ENCODE measurements at regions not wholly inside any gene's neighbourhood (a gene's known extent, or its start where the extent isn't known, plus 50 kb on each side); places are given as distances from the start of the nearest gene placed in this dataset.

- TF ChIP-seq, protein P1, sequence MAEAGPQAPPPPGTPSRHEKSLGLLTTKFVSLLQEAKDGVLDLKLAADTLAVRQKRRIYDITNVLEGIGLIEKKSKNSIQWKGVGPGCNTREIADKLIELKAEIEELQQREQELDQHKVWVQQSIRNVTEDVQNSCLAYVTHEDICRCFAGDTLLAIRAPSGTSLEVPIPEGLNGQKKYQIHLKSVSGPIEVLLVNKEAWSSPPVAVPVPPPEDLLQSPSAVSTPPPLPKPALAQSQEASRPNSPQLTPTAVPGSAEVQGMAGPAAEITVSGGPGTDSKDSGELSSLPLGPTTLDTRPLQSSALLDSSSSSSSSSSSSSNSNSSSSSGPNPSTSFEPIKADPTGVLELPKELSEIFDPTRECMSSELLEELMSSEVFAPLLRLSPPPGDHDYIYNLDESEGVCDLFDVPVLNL (CRISPR knock-in tag; IDR thresholded peaks at IDR 0.05; ENCODE audit: borderline replicate concordance, low read depth) = no peak
- TF ChIP-seq KAT7 (CRISPR knock-in tag; IDR thresholded peaks at IDR 0.05; ENCODE audit: borderline replicate concordance) = no peak
- no peak for TF ChIP-seq NR3C1 (CRISPR knock-in tag; conservative IDR thresholded peaks at IDR 0.05; ENCODE audit: low read depth)
Measured at GRCh38 chr4:165779950-165780670, 92.9 kb upstream of the TLL1 start (continued).

DNA sequence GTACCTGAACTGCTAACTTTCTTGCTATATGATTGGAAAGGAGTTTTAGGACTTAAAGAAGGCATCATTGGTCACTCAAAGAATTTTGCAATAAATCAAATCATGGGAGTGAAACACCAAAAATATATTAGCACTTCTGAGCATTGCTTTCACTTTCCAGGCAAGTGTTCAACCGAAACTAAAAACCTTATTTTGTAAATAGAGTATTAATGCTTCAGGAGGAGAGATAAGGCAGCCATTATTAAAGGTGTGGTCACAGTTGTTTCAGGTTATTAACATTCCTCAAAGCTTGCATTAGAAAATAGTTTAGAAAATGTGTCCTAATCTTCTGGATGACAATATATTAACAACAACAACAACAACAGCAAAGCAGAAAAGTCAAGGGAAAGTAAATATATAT is 92.3 kb upstream of the TLL1 start:
- Mint-ChIP-seq H3K27me3 (ENCODE audit: low read depth) (no peaks in the 10 kb centered on the region), H3K27ac (no peak overlapping the region), H3K4me3 (no peak overlapping the region), H3K36me3 (no peaks in the 10 kb centered on the region), H3K9me3 (peaks cover 7% of the 10 kb centered on the region; the same call in 1 of the 2 replicates), H3K4me1 (peaks cover 6% of the 10 kb centered on the region)
- CTCF ChIA-PET = no interaction called here
- no peak for DNase-seq (ENCODE audit: low spot score)
- no peak for ATAC-seq
- POLR2A ChIA-PET = no interaction called here
- TF ChIP-seq, protein P2, sequence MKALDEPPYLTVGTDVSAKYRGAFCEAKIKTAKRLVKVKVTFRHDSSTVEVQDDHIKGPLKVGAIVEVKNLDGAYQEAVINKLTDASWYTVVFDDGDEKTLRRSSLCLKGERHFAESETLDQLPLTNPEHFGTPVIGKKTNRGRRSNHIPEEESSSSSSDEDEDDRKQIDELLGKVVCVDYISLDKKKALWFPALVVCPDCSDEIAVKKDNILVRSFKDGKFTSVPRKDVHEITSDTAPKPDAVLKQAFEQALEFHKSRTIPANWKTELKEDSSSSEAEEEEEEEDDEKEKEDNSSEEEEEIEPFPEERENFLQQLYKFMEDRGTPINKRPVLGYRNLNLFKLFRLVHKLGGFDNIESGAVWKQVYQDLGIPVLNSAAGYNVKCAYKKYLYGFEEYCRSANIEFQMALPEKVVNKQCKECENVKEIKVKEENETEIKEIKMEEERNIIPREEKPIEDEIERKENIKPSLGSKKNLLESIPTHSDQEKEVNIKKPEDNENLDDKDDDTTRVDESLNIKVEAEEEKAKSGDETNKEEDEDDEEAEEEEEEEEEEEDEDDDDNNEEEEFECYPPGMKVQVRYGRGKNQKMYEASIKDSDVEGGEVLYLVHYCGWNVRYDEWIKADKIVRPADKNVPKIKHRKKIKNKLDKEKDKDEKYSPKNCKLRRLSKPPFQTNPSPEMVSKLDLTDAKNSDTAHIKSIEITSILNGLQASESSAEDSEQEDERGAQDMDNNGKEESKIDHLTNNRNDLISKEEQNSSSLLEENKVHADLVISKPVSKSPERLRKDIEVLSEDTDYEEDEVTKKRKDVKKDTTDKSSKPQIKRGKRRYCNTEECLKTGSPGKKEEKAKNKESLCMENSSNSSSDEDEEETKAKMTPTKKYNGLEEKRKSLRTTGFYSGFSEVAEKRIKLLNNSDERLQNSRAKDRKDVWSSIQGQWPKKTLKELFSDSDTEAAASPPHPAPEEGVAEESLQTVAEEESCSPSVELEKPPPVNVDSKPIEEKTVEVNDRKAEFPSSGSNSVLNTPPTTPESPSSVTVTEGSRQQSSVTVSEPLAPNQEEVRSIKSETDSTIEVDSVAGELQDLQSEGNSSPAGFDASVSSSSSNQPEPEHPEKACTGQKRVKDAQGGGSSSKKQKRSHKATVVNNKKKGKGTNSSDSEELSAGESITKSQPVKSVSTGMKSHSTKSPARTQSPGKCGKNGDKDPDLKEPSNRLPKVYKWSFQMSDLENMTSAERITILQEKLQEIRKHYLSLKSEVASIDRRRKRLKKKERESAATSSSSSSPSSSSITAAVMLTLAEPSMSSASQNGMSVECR (CRISPR knock-in tag; IDR thresholded peaks at IDR 0.05; ENCODE audit: borderline replicate concordance) = no peak
- TF ChIP-seq FOXK1 (CRISPR knock-in tag; IDR thresholded peaks at IDR 0.05) (no peak), MXD4 (CRISPR knock-in tag; IDR thresholded peaks at IDR 0.05; ENCODE audit: borderline replicate concordance) (no peak), KAT7 (CRISPR knock-in tag; IDR thresholded peaks at IDR 0.05; ENCODE audit: borderline replicate concordance) (no peak), ZNF121 (CRISPR knock-in tag; IDR thresholded peaks at IDR 0.05) (no peak), CREM (CRISPR knock-in tag; IDR thresholded peaks at IDR 0.05) (no peak)

DNA sequence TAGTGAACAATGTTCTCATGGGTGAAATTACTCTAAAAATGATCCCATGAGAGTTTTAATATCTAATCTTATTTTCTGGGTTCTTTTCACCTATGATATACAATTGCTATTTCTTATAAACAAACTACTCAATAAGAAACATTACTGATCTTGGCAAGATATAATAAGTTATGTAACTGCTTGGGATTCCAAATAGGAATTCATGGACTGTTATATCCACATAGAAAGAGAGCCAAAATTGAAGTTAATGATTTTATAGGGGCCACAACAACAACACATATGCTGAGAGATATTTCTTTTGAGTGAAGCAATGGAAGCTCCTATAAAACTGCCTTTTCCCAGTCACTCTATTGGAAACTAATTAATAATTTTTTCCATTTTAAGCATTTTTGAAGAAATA is 90.4 kb upstream of the TLL1 start:
- Mint-ChIP-seq H3K27ac (no peak overlapping the region), H3K9me3 (no peaks in the 10 kb centered on the region; the same call in 1 of the 2 replicates), H3K4me1 (peaks cover 6% of the 10 kb centered on the region), H3K36me3 (no peaks in the 10 kb centered on the region), H3K27me3 (ENCODE audit: low read depth) (no peaks in the 10 kb centered on the region), H3K4me3 (no peak overlapping the region)
- ChIA-PET POLR2A (no interaction called here), CTCF (no interaction called here)
- TF ChIP-seq, protein P2 (CRISPR knock-in tag; IDR thresholded peaks at IDR 0.05; ENCODE audit: borderline replicate concordance) = no peak
- TF ChIP-seq SMAD4 (CRISPR knock-in tag; IDR thresholded peaks at IDR 0.05) (no peak), MXD4 (CRISPR knock-in tag; IDR thresholded peaks at IDR 0.05; ENCODE audit: borderline replicate concordance) (no peak), ZBTB43 (CRISPR knock-in tag; IDR thresholded peaks at IDR 0.05) (no peak), RORB (CRISPR knock-in tag; IDR thresholded peaks at IDR 0.05) (no peak), KAT7 (CRISPR knock-in tag; IDR thresholded peaks at IDR 0.05; ENCODE audit: borderline replicate concordance) (no peak), ESRRA (CRISPR knock-in tag; IDR thresholded peaks at IDR 0.05; ENCODE audit: borderline replicate concordance) (no peak), NR2C2 (CRISPR knock-in tag; IDR thresholded peaks at IDR 0.05) (no peak), ZNF671 (CRISPR knock-in tag; IDR thresholded peaks at IDR 0.05) (no peak), TEAD4 (CRISPR knock-in tag; IDR thresholded peaks at IDR 0.05) (no peak), E2F5 (CRISPR knock-in tag; IDR thresholded peaks at IDR 0.05) (no peak), FOXK1 (CRISPR knock-in tag; IDR thresholded peaks at IDR 0.05) (no peak)
- TF ChIP-seq, protein P3, sequence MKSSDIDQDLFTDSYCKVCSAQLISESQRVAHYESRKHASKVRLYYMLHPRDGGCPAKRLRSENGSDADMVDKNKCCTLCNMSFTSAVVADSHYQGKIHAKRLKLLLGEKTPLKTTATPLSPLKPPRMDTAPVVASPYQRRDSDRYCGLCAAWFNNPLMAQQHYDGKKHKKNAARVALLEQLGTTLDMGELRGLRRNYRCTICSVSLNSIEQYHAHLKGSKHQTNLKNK (CRISPR knock-in tag; IDR thresholded peaks at IDR 0.05) = no peak
- TF ChIP-seq, protein P4, sequence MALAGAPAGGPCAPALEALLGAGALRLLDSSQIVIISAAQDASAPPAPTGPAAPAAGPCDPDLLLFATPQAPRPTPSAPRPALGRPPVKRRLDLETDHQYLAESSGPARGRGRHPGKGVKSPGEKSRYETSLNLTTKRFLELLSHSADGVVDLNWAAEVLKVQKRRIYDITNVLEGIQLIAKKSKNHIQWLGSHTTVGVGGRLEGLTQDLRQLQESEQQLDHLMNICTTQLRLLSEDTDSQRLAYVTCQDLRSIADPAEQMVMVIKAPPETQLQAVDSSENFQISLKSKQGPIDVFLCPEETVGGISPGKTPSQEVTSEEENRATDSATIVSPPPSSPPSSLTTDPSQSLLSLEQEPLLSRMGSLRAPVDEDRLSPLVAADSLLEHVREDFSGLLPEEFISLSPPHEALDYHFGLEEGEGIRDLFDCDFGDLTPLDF (CRISPR knock-in tag; IDR thresholded peaks at IDR 0.05) = no peak
- DNase-seq (ENCODE audit: low spot score) (no peak), ATAC-seq (no peak)

Data from WTC11 (cell line).